ENCODE measurements at regions not wholly inside any gene's neighbourhood (a gene's known extent, or its start where the extent isn't known, plus 50 kb on each side); places are given as distances from the start of the nearest gene placed in this dataset.

- ChIA-PET POLR2A (no interaction called here), CTCF (no interaction called here)
- no peak for TF ChIP-seq CTCF (IDR thresholded peaks at IDR 0.05)
- intact Hi-C loops (cut with micrococcal nuclease), result no loop called here
- ATAC-seq (no peak), DNase-seq (no peak)
- no peaks in the 10 kb centered on the region for H3K36me3 Mint-ChIP-seq (ENCODE audit: low read depth)
- H3K4me1 Mint-ChIP-seq (ENCODE audit: low read depth), result no peaks in the 10 kb centered on the region
- H3K4me3 Mint-ChIP-seq, result no peak overlapping the region
- H3K27ac Mint-ChIP-seq, result no peak overlapping the region
- peaks cover 4% of the 10 kb centered on the region for H3K27me3 Mint-ChIP-seq
- no peaks in the 10 kb centered on the region for H3K9me3 Mint-ChIP-seq
Observed at GRCh38 chr5:57903458-57903857, 420.8 kb upstream of the ACTBL2 start.

- peaks cover 4% of the 10 kb centered on the region for H3K27me3 Mint-ChIP-seq
- DNase-seq (no peak), ATAC-seq (no peak)
- H3K36me3 Mint-ChIP-seq (ENCODE audit: low read depth), result no peaks in the 10 kb centered on the region
- H3K4me1 Mint-ChIP-seq (ENCODE audit: low read depth), result no peaks in the 10 kb centered on the region
- no peak overlapping the region for H3K27ac Mint-ChIP-seq
- CTCF ChIA-PET, result no interaction called here
- intact Hi-C loops (cut with micrococcal nuclease), result no loop called here
- TF ChIP-seq CTCF (IDR thresholded peaks at IDR 0.05), result no peak
- H3K9me3 Mint-ChIP-seq, result no peaks in the 10 kb centered on the region
- POLR2A ChIA-PET, result no interaction called here
- no peak overlapping the region for H3K4me3 Mint-ChIP-seq
Observed at GRCh38 chr5:57902095-57902494, 419.5 kb upstream of the ACTBL2 start.

- intact Hi-C loops (cut with micrococcal nuclease), result no loop called here
- TF ChIP-seq CTCF (IDR thresholded peaks at IDR 0.05), result no peak
- Mint-ChIP-seq H3K36me3 (ENCODE audit: low read depth) (no peaks in the 10 kb centered on the region), H3K27me3 (peaks cover 4% of the 10 kb centered on the region), H3K4me3 (no peak overlapping the region), H3K4me1 (ENCODE audit: low read depth) (no peaks in the 10 kb centered on the region), H3K27ac (no peak overlapping the region), H3K9me3 (no peaks in the 10 kb centered on the region)
- CTCF ChIA-PET, result no interaction called here
- POLR2A ChIA-PET, result no interaction called here
- no peak for DNase-seq
- no peak for ATAC-seq
Observed at GRCh38 chr5:57900381-57900944, 417.9 kb upstream of the ACTBL2 start.

- TF ChIP-seq CTCF (IDR thresholded peaks at IDR 0.05), result no peak
- ATAC-seq, result no peak
- DNase-seq, result no peak
- Mint-ChIP-seq H3K36me3 (ENCODE audit: low read depth) (no peaks in the 10 kb centered on the region), H3K27me3 (peaks cover 2% of the 10 kb centered on the region), H3K9me3 (no peaks in the 10 kb centered on the region), H3K4me3 (no peak overlapping the region), H3K4me1 (ENCODE audit: low read depth) (no peaks in the 10 kb centered on the region), H3K27ac (no peak overlapping the region)
- ChIA-PET CTCF (interaction anchor here (1.2 kb wide), 1 partner anchor 246 kb away, joined by 3 read pairs; no protein-coding TSS in a partner anchor), POLR2A (no interaction called here)
- intact Hi-C loops (cut with micrococcal nuclease), result no loop called here
Observed at GRCh38 chr5:57896576-57896975, 414.0 kb upstream of the ACTBL2 start.

- ChIA-PET CTCF (no interaction called here), POLR2A (no interaction called here)
- no peak for TF ChIP-seq CTCF (IDR thresholded peaks at IDR 0.05)
- ATAC-seq, result no peak
- DNase-seq, result no peak
- H3K27ac Mint-ChIP-seq, result no peak overlapping the region
- H3K4me1 Mint-ChIP-seq (ENCODE audit: low read depth), result no peaks in the 10 kb centered on the region
- no peaks in the 10 kb centered on the region for H3K27me3 Mint-ChIP-seq
- H3K36me3 Mint-ChIP-seq (ENCODE audit: low read depth), result no peaks in the 10 kb centered on the region
- H3K4me3 Mint-ChIP-seq, result no peak overlapping the region
- intact Hi-C loops (cut with micrococcal nuclease), result no loop called here
- no peaks in the 10 kb centered on the region for H3K9me3 Mint-ChIP-seq
Observed at GRCh38 chr5:57895766-57896165, 413.2 kb upstream of the ACTBL2 start.
